ENCODE measurements at regions not wholly inside any gene's neighbourhood (a gene's known extent, or its start where the extent isn't known, plus 50 kb on each side); places are given as distances from the start of the nearest gene placed in this dataset.

GRCh38 chr4:177607111-177607573 is 164.9 kb upstream of the AGA start:
- H3K27ac ChIP-seq (ENCODE audit: low read length), result no peak overlapping the region
- H3K4me1 ChIP-seq (ENCODE audit: control insufficient read depth, insufficient read depth, low read length), result no peaks in the 10 kb centered on the region
- no peak for DNase-seq
- H3K4me3 ChIP-seq (ENCODE audit: low read length), result no peak overlapping the region
- peaks cover 7% of the 10 kb centered on the region for H3K9me3 ChIP-seq (ENCODE audit: control insufficient read depth, low read depth, low read length)
- H3K27me3 ChIP-seq (ENCODE audit: control insufficient read depth, insufficient read depth, low read length), result no peaks in the 10 kb centered on the region
- no peaks in the 10 kb centered on the region for H3K36me3 ChIP-seq (ENCODE audit: control insufficient read depth, insufficient read depth, low read length)
- no CpG with 5 or more reads among the region's 28 CpGs for WGBS (ENCODE audit: insufficient coverage, low lambda C conversion rate)

GRCh38 chr4:177611974-177612664 is 169.9 kb upstream of the AGA start:
- no peaks in the 10 kb centered on the region for H3K4me1 ChIP-seq (ENCODE audit: control insufficient read depth, insufficient read depth, low read length)
- H3K27me3 ChIP-seq (ENCODE audit: control insufficient read depth, insufficient read depth, low read length), result no peaks in the 10 kb centered on the region
- peaks cover 4% of the 10 kb centered on the region for H3K9me3 ChIP-seq (ENCODE audit: control insufficient read depth, low read depth, low read length)
- no peak overlapping the region for H3K27ac ChIP-seq (ENCODE audit: low read length)
- DNase-seq, result peak in 1 of 2 donors; percentile 17
- H3K36me3 ChIP-seq (ENCODE audit: control insufficient read depth, insufficient read depth, low read length), result no peaks in the 10 kb centered on the region
- 11% methylated on average over 3 of the region's 5 CpGs for WGBS (ENCODE audit: insufficient coverage, low lambda C conversion rate)
- no peak overlapping the region for H3K4me3 ChIP-seq (ENCODE audit: low read length)

GRCh38 chr4:177612684-177613083 is 170.4 kb upstream of the AGA start:
- H3K27ac ChIP-seq (ENCODE audit: low read length), result no peak overlapping the region
- no peaks in the 10 kb centered on the region for H3K36me3 ChIP-seq (ENCODE audit: control insufficient read depth, insufficient read depth, low read length)
- no peak for DNase-seq
- no peaks in the 10 kb centered on the region for H3K27me3 ChIP-seq (ENCODE audit: control insufficient read depth, insufficient read depth, low read length)
- no CpG with 5 or more reads among the region's 2 CpGs for WGBS (ENCODE audit: insufficient coverage, low lambda C conversion rate)
- H3K9me3 ChIP-seq (ENCODE audit: control insufficient read depth, low read depth, low read length), result no peaks in the 10 kb centered on the region
- H3K4me3 ChIP-seq (ENCODE audit: low read length), result no peak overlapping the region
- no peaks in the 10 kb centered on the region for H3K4me1 ChIP-seq (ENCODE audit: control insufficient read depth, insufficient read depth, low read length)

- no peak for DNase-seq
- Histone ChIP-seq H3K27me3 (ENCODE audit: control insufficient read depth, insufficient read depth, low read length) (no peaks in the 10 kb centered on the region), H3K4me3 (ENCODE audit: low read length) (no peak overlapping the region), H3K36me3 (ENCODE audit: control insufficient read depth, insufficient read depth, low read length) (no peaks in the 10 kb centered on the region), H3K9me3 (ENCODE audit: control insufficient read depth, low read depth, low read length) (no peaks in the 10 kb centered on the region), H3K4me1 (ENCODE audit: control insufficient read depth, insufficient read depth, low read length) (no peaks in the 10 kb centered on the region), H3K27ac (ENCODE audit: low read length) (no peak overlapping the region)
Observed at GRCh38 chr4:177632481-177632880, 190.2 kb upstream of the AGA start.

- WGBS (ENCODE audit: insufficient coverage, low lambda C conversion rate), result 85% methylated on average over 2 of the region's 2 CpGs
- H3K36me3 ChIP-seq (ENCODE audit: control insufficient read depth, insufficient read depth, low read length), result no peaks in the 10 kb centered on the region
- no peak overlapping the region for H3K27ac ChIP-seq (ENCODE audit: low read length)
- no peak for DNase-seq
- H3K4me3 ChIP-seq (ENCODE audit: low read length), result no peak overlapping the region
- no peaks in the 10 kb centered on the region for H3K9me3 ChIP-seq (ENCODE audit: control insufficient read depth, low read depth, low read length)
- H3K27me3 ChIP-seq (ENCODE audit: control insufficient read depth, insufficient read depth, low read length), result no peaks in the 10 kb centered on the region
- H3K4me1 ChIP-seq (ENCODE audit: control insufficient read depth, insufficient read depth, low read length), result no peaks in the 10 kb centered on the region
Observed at GRCh38 chr4:177638871-177639270, 196.6 kb upstream of the AGA start.

GRCh38 chr4:177640864-177641263 is 198.6 kb upstream of the AGA start:
- no peak overlapping the region for H3K27ac ChIP-seq (ENCODE audit: low read length)
- no peaks in the 10 kb centered on the region for H3K9me3 ChIP-seq (ENCODE audit: control insufficient read depth, low read depth, low read length)
- no peaks in the 10 kb centered on the region for H3K4me1 ChIP-seq (ENCODE audit: control insufficient read depth, insufficient read depth, low read length)
- H3K4me3 ChIP-seq (ENCODE audit: low read length), result no peak overlapping the region
- 57% methylated on average over 1 of the region's 4 CpGs for WGBS (ENCODE audit: insufficient coverage, low lambda C conversion rate)
- no peaks in the 10 kb centered on the region for H3K27me3 ChIP-seq (ENCODE audit: control insufficient read depth, insufficient read depth, low read length)
- DNase-seq, result no peak
- H3K36me3 ChIP-seq (ENCODE audit: control insufficient read depth, insufficient read depth, low read length), result no peaks in the 10 kb centered on the region

- no peaks in the 10 kb centered on the region for H3K9me3 ChIP-seq (ENCODE audit: control insufficient read depth, low read depth, low read length)
- WGBS (ENCODE audit: insufficient coverage, low lambda C conversion rate), result 67% methylated on average over 1 of the region's 1 CpG
- H3K27ac ChIP-seq (ENCODE audit: low read length), result no peak overlapping the region
- no peaks in the 10 kb centered on the region for H3K27me3 ChIP-seq (ENCODE audit: control insufficient read depth, insufficient read depth, low read length)
- H3K4me1 ChIP-seq (ENCODE audit: control insufficient read depth, insufficient read depth, low read length), result no peaks in the 10 kb centered on the region
- no peak for DNase-seq
- H3K4me3 ChIP-seq (ENCODE audit: low read length), result no peak overlapping the region
- no peaks in the 10 kb centered on the region for H3K36me3 ChIP-seq (ENCODE audit: control insufficient read depth, insufficient read depth, low read length)
Observed at GRCh38 chr4:177660223-177660622, 218.0 kb upstream of the AGA start.

GRCh38 chr4:177667687-177668086 is 225.4 kb upstream of the AGA start:
- no peak for DNase-seq
- Histone ChIP-seq H3K27ac (ENCODE audit: low read length) (no peak overlapping the region), H3K36me3 (ENCODE audit: control insufficient read depth, insufficient read depth, low read length) (no peaks in the 10 kb centered on the region), H3K4me1 (ENCODE audit: control insufficient read depth, insufficient read depth, low read length) (no peaks in the 10 kb centered on the region), H3K9me3 (ENCODE audit: control insufficient read depth, low read depth, low read length) (no peaks in the 10 kb centered on the region), H3K27me3 (ENCODE audit: control insufficient read depth, insufficient read depth, low read length) (no peaks in the 10 kb centered on the region), H3K4me3 (ENCODE audit: low read length) (no peak overlapping the region)
- WGBS (ENCODE audit: insufficient coverage, low lambda C conversion rate), result no CpG with 5 or more reads among the region's 5 CpGs

- Histone ChIP-seq H3K36me3 (ENCODE audit: control insufficient read depth, insufficient read depth, low read length) (no peaks in the 10 kb centered on the region), H3K9me3 (ENCODE audit: control insufficient read depth, low read depth, low read length) (no peaks in the 10 kb centered on the region)
- no peak for DNase-seq
Observed at GRCh38 chr4:177671387-177671786, 229.2 kb upstream of the AGA start.

GRCh38 chr4:177671845-177672244 is 229.6 kb upstream of the AGA start:
- Histone ChIP-seq H3K27ac (ENCODE audit: low read length) (no peak overlapping the region), H3K9me3 (ENCODE audit: control insufficient read depth, low read depth, low read length) (no peaks in the 10 kb centered on the region), H3K4me1 (ENCODE audit: control insufficient read depth, insufficient read depth, low read length) (no peaks in the 10 kb centered on the region), H3K4me3 (ENCODE audit: low read length) (no peak overlapping the region), H3K27me3 (ENCODE audit: control insufficient read depth, insufficient read depth, low read length) (no peaks in the 10 kb centered on the region), H3K36me3 (ENCODE audit: control insufficient read depth, insufficient read depth, low read length) (no peaks in the 10 kb centered on the region)
- no peak for DNase-seq
- WGBS (ENCODE audit: insufficient coverage, low lambda C conversion rate), result 100% methylated on average over 1 of the region's 2 CpGs

More at GRCh38 chr4:177671387-177671786, 229.2 kb upstream of the AGA start:
- Histone ChIP-seq H3K27ac (ENCODE audit: low read length) (no peak overlapping the region), H3K4me1 (ENCODE audit: control insufficient read depth, insufficient read depth, low read length) (no peaks in the 10 kb centered on the region), H3K27me3 (ENCODE audit: control insufficient read depth, insufficient read depth, low read length) (no peaks in the 10 kb centered on the region), H3K4me3 (ENCODE audit: low read length) (no peak overlapping the region)
- WGBS (ENCODE audit: insufficient coverage, low lambda C conversion rate), result 100% methylated on average over 1 of the region's 3 CpGs

GRCh38 chr4:177673985-177674489 is 231.8 kb upstream of the AGA start:
- Histone ChIP-seq H3K9me3 (ENCODE audit: control insufficient read depth, low read depth, low read length) (no peaks in the 10 kb centered on the region), H3K27ac (ENCODE audit: low read length) (no peak overlapping the region), H3K4me1 (ENCODE audit: control insufficient read depth, insufficient read depth, low read length) (no peaks in the 10 kb centered on the region), H3K4me3 (ENCODE audit: low read length) (no peak overlapping the region), H3K36me3 (ENCODE audit: control insufficient read depth, insufficient read depth, low read length) (no peaks in the 10 kb centered on the region), H3K27me3 (ENCODE audit: control insufficient read depth, insufficient read depth, low read length) (no peaks in the 10 kb centered on the region)
- no peak for DNase-seq
- WGBS (ENCODE audit: insufficient coverage, low lambda C conversion rate), result 93% methylated on average over 2 of the region's 3 CpGs
